GM12873 (cell line): ENCODE measurements at regions not wholly inside any gene's neighbourhood (a gene's known extent, or its start where the extent isn't known, plus 50 kb on each side); places are given as distances from the start of the nearest gene placed in this dataset.

ENCODE experiments used
- CTCF ChIP-seq: IDR thresholded peaks from 2 replicates; pipeline ENCODE4 v1.5.1; 2012; ENCODE audit warnings: low read depth, mild to moderate bottlenecking, moderate library complexity, low read length, control low read depth; ENCODE audit not compliant: insufficient read depth; ENCODE audit errors: missing control alignments

GRCh38 chr21:41681939-41682718 lies 84.7 kb downstream of the RIPK4 start:
- TF ChIP-seq CTCF: no peak

- no peak for TF ChIP-seq CTCF
Observed at GRCh38 chr21:41681348-41681801, 85.5 kb downstream of the RIPK4 start.

GRCh38 chr21:41680444-41681347 lies 86.2 kb downstream of the RIPK4 start:
- TF ChIP-seq CTCF: no peak

GRCh38 chr21:41678924-41679318 lies 87.9 kb downstream of the RIPK4 start:
- no peak for TF ChIP-seq CTCF

- TF ChIP-seq CTCF: no peak
Observed at GRCh38 chr21:41678016-41678923, 88.6 kb downstream of the RIPK4 start.

- TF ChIP-seq CTCF: no peak
Observed at GRCh38 chr21:41677671-41678015, 89.2 kb downstream of the RIPK4 start.

GRCh38 chr21:41676198-41676597 lies 90.7 kb downstream of the RIPK4 start:
- TF ChIP-seq CTCF: no peak
